Stimulated activated CD4-positive, alpha-beta T cell treated with anti-CD3 and anti-CD28 coated beads, Interleukin-15, amount 100 ng/mL, for 48 hours (primary cell): ENCODE measurements at regions not wholly inside any gene's neighbourhood (a gene's known extent, or its start where the extent isn't known, plus 50 kb on each side); places are given as distances from the start of the nearest gene placed in this dataset.
"Not testable (repeated sequence)": the region's sequence is repeated elsewhere in the genome, so short reads cannot be mapped to it uniquely, and the experiment has no call there.

ENCODE experiments used
- DNase-seq, 2 donors: peaks; one replicate each; pipeline ENCODE4 v3.0.0-alpha.2; 2020; ENCODE audit warnings: low read depth in 2 of 2

GRCh38 chr5:99061299-99061698 lies 132.5 kb upstream of the CHD1 start:
- no peak for DNase-seq

- DNase-seq, result peak; percentile 66 to 75
These were observed 131.8 kb upstream of the CHD1 start for GRCh38 chr5:99060306-99061261.

GRCh38 chr5:99059685-99060084 lies 130.9 kb upstream of the CHD1 start:
- DNase-seq, result no peak

- no peak for DNase-seq
These were observed 129.7 kb upstream of the CHD1 start for GRCh38 chr5:99058466-99058865.

- no peak for DNase-seq
These were observed 126.2 kb upstream of the CHD1 start for GRCh38 chr5:99054972-99055371.

GRCh38 chr5:99045871-99046270 lies 117.1 kb upstream of the CHD1 start:
- no peak for DNase-seq

- not testable (repeated sequence) for DNase-seq
These were observed 114.5 kb upstream of the CHD1 start for GRCh38 chr5:99043257-99043656.

GRCh38 chr5:99037668-99038067 lies 108.9 kb upstream of the CHD1 start:
- DNase-seq, result peak in 1 of 2 donors; percentile 14

- DNase-seq, result no peak
These were observed 107.1 kb upstream of the CHD1 start for GRCh38 chr5:99035942-99036341.

GRCh38 chr5:99034336-99034735 lies 105.5 kb upstream of the CHD1 start:
- no peak for DNase-seq

GRCh38 chr5:99033014-99033900 lies 104.5 kb upstream of the CHD1 start:
- no peak for DNase-seq

- DNase-seq, result peak in 1 of 2 donors; percentile 18
These were observed 103.6 kb upstream of the CHD1 start for GRCh38 chr5:99032234-99033013.

- no peak for DNase-seq
These were observed 102.2 kb upstream of the CHD1 start for GRCh38 chr5:99030906-99031440.

- DNase-seq, result no peak
These were observed 100.4 kb upstream of the CHD1 start for GRCh38 chr5:99029172-99029571.

- DNase-seq, result not testable (repeated sequence)
These were observed 99.4 kb upstream of the CHD1 start for GRCh38 chr5:99028170-99028569.

- no peak for DNase-seq
These were observed 96.7 kb upstream of the CHD1 start for GRCh38 chr5:99025298-99026045.

GRCh38 chr5:99023330-99023729 lies 94.5 kb upstream of the CHD1 start:
- no peak for DNase-seq

GRCh38 chr5:99022250-99022649 lies 93.4 kb upstream of the CHD1 start:
- no peak for DNase-seq

GRCh38 chr5:99020698-99021048 lies 91.9 kb upstream of the CHD1 start:
- DNase-seq, result no peak

- no peak for DNase-seq
These were observed 91.2 kb upstream of the CHD1 start for GRCh38 chr5:99019812-99020697.
